OCI-LY7 (cell line): ENCODE measurements at regions not wholly inside any gene's neighbourhood (a gene's known extent, or its start where the extent isn't known, plus 50 kb on each side); places are given as distances from the start of the nearest gene placed in this dataset. TPM values are rescaled to one million over a fixed set of nuclear protein-coding genes. Genes with fewer than 3 reads are reported as not detected.

Experiments used
- BruUV-seq: library from RNA; stranded (reverse); fragments of 400-500 nt; replicated peaks from 2 replicates; lab custom pipeline; 2021; lab: Mats Ljungman, UMichigan
- CTCF ChIA-PET: fragments of 300-600 bp; sonication (Branson Sonifier 250); formaldehyde crosslinking; loops from one replicate; lab custom pipeline; 2022; ENCODE audit warnings: antibody characterized with exemption; ENCODE audit not compliant: unreplicated experiment; lab: Charles Lee
- POLR2A ChIA-PET: fragments of 300-600 bp; sonication (Branson Sonifier 250); formaldehyde crosslinking; loops from one replicate; lab custom pipeline; 2022; ENCODE audit warnings: antibody characterized with exemption; lab: Charles Lee
- DNase-seq: peaks from one replicate; pipeline ENCODE4 v3.0.0-alpha.2; 2015; ENCODE audit warnings: low spot score
- H2AFZ ChIP-seq: fragments of 200-600 bp; sonication (generic), shearing (Covaris generic); 2 replicates; pipeline ENCODE4 v1.6.1; 2014; ENCODE audit warnings: mild to moderate bottlenecking, antibody characterized with exemption, low read length, moderate library complexity
- H3K27ac ChIP-seq: fragments of 200-600 bp; sonication (generic); 2 replicates; pipeline ENCODE4 v1.5.1; 2014; ENCODE audit warnings: mixed run types, low read depth, mild to moderate bottlenecking, moderate library complexity, low read length, inconsistent platforms; ENCODE audit not compliant: poor library complexity, severe bottlenecking
- H3K36me3 ChIP-seq: fragments of 200-600 bp; sonication (generic); 2 replicates; pipeline ENCODE4 v1.6.1; 2014; ENCODE audit warnings: mild to moderate bottlenecking, antibody characterized with exemption, low read length, moderate library complexity, mixed read lengths; ENCODE audit not compliant: insufficient read depth
- H3K4me1 ChIP-seq: fragments of 200-600 bp; sonication (generic); 2 replicates; pipeline ENCODE4 v1.5.1; 2014; ENCODE audit warnings: mild to moderate bottlenecking, low read length; ENCODE audit not compliant: insufficient read depth, poor library complexity, severe bottlenecking
- H3K4me2 ChIP-seq: fragments of 200-600 bp; sonication (generic); 2 replicates; pipeline ENCODE4 v1.6.1; 2014; ENCODE audit warnings: mild to moderate bottlenecking, low read length
- H3K4me3 ChIP-seq: fragments of 200-600 bp; sonication (generic); 2 replicates; pipeline ENCODE4 v1.5.1; 2014; ENCODE audit warnings: mild to moderate bottlenecking, low read depth, low read length; ENCODE audit not compliant: poor library complexity, severe bottlenecking
- H3K79me2 ChIP-seq: fragments of 200-600 bp; sonication (generic); 2 replicates; pipeline ENCODE4 v1.6.1; 2016; ENCODE audit warnings: low read depth, mild to moderate bottlenecking, low read length, moderate library complexity, mixed read lengths; ENCODE audit not compliant: insufficient read depth
- H3K9me2 ChIP-seq: fragments of 200-600 bp; sonication (generic); 2 replicates; pipeline ENCODE4 v1.6.1; 2016; ENCODE audit warnings: mild to moderate bottlenecking, low read length, mixed read lengths; ENCODE audit not compliant: insufficient read depth
- H3K9me3 ChIP-seq: fragments of 200-600 bp; sonication (generic); 2 replicates; pipeline ENCODE4 v1.6.1; 2014; ENCODE audit warnings: mild to moderate bottlenecking, mixed run types, low read length, mixed read lengths
- H4K20me1 ChIP-seq: fragments of 200-600 bp; sonication (generic); 2 replicates; pipeline ENCODE4 v1.6.1; 2014; ENCODE audit warnings: mild to moderate bottlenecking, antibody characterized with exemption, low read length, moderate library complexity, mixed read lengths; ENCODE audit not compliant: insufficient read depth
- EZH2phosphoT487 ChIP-seq: fragments of 200-600 bp; sonication (generic); IDR thresholded peaks from 2 replicates; pipeline ENCODE4 v1.6.1; 2018; ENCODE audit warnings: low read depth, borderline replicate concordance, mild to moderate bottlenecking, mixed run types, antibody characterized with exemption, low read length, moderate library complexity, mixed read lengths
- intact Hi-C: fragments of 100-400 bp; cut with micrococcal nuclease; formaldehyde crosslinking; loops from one replicate; pipeline ENCODE4 v1.10.0; 2022; ENCODE audit not compliant: unreplicated experiment
- small RNA-seq: library from RNA; depleted of rRNA; stranded (forward); fragments of <200 nt; gene quantifications from one replicate; pipeline ENCODE3, GENCODE V24; 2014
- TF ChIP-seq, protein P1 (sequence below): fragments of 200-600 bp; sonication (generic); conservative IDR thresholded peaks from 2 replicates; pipeline ENCODE4 v1.5.1; 2014; ENCODE audit warnings: mild to moderate bottlenecking, antibody characterized with exemption, low read length, moderate library complexity, mixed read lengths

DNA sequence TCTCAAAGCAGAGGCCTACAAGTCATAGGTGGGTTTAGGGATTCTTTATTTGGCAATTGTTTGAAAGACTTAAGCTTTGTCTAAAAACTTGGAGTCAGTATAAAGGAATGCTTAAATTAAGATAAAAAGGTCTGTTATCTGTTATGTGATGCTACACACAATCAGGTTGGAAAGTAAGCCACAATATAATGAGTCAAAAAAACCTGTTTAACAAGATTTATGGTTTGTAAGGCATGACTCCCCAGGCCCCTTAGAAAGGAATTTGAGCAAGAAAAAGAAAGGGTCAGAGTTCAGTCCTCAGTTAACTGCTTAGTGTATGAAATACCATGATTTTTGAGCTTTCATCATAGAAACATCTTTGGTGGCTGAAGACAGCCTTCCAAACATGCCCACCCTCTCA is 66.8 kb upstream of the HMGN3 start:
- H4K20me1 ChIP-seq, result no peaks in the 10 kb centered on the region
- POLR2A ChIA-PET, result no interaction called here
- CTCF ChIA-PET, result no interaction called here
- TF ChIP-seq, protein P1, sequence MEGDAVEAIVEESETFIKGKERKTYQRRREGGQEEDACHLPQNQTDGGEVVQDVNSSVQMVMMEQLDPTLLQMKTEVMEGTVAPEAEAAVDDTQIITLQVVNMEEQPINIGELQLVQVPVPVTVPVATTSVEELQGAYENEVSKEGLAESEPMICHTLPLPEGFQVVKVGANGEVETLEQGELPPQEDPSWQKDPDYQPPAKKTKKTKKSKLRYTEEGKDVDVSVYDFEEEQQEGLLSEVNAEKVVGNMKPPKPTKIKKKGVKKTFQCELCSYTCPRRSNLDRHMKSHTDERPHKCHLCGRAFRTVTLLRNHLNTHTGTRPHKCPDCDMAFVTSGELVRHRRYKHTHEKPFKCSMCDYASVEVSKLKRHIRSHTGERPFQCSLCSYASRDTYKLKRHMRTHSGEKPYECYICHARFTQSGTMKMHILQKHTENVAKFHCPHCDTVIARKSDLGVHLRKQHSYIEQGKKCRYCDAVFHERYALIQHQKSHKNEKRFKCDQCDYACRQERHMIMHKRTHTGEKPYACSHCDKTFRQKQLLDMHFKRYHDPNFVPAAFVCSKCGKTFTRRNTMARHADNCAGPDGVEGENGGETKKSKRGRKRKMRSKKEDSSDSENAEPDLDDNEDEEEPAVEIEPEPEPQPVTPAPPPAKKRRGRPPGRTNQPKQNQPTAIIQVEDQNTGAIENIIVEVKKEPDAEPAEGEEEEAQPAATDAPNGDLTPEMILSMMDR, result no peak
- TF ChIP-seq EZH2phosphoT487, result no peak
- no peak overlapping the region for H3K4me2 ChIP-seq
- BruUV-seq, result no TSS peak
- intact Hi-C loops, result no loop called here
- no peak overlapping the region for H2AFZ ChIP-seq
- no peaks in the 10 kb centered on the region for H3K4me1 ChIP-seq
- no peaks in the 10 kb centered on the region for H3K79me2 ChIP-seq
- DNase-seq, result no peak
- H3K9me3 ChIP-seq, result no peaks in the 10 kb centered on the region
- no peaks in the 10 kb centered on the region for H3K36me3 ChIP-seq
- H3K9me2 ChIP-seq, result no peaks in the 10 kb centered on the region
- no peak overlapping the region for H3K4me3 ChIP-seq
- H3K27ac ChIP-seq, result no peak overlapping the region

DNA sequence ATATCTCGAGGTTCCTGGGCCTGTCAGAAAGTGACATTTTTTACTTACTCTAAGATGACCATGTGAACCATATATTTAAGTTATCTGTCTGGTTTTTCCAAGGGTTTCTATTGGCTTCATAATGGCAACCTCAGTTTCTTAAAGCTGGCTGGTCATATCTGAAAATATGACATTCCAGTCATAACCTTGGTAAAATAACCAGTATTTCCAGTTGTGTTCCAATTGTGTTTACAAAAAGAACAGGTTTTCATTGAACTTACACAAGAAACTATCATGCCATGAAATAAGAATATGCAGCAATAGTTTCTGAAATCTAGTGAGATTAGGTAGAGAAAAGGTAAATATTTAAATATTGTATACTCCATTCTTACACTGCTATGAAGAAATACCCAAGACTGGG is 61.7 kb upstream of the HMGN3 start:
- no peaks in the 10 kb centered on the region for H3K9me3 ChIP-seq
- no TSS peak for BruUV-seq
- no peak overlapping the region for H2AFZ ChIP-seq
- ChIA-PET POLR2A (no interaction called here), CTCF (no interaction called here)
- no peaks in the 10 kb centered on the region for H4K20me1 ChIP-seq
- no peak overlapping the region for H3K4me2 ChIP-seq
- no peaks in the 10 kb centered on the region for H3K9me2 ChIP-seq
- DNase-seq, result no peak
- no peaks in the 10 kb centered on the region for H3K79me2 ChIP-seq
- H3K4me3 ChIP-seq, result no peak overlapping the region
- H3K4me1 ChIP-seq, result no peaks in the 10 kb centered on the region
- intact Hi-C loops, result no loop called here
- TF ChIP-seq EZH2phosphoT487, result no peak
- TF ChIP-seq, protein P1, result no peak
- no peak overlapping the region for H3K27ac ChIP-seq
- H3K36me3 ChIP-seq, result no peaks in the 10 kb centered on the region

Small RNA genes lying in the stretch of these regions (small RNA-seq; reads per million reads assigned to genes)
- not detected for gene AL078601.1
- gene RF00019, result not detected
